ENCODE measurements at regions not wholly inside any gene's neighbourhood (a gene's known extent, or its start where the extent isn't known, plus 50 kb on each side); places are given as distances from the start of the nearest gene placed in this dataset.
"Not testable (repeated sequence)": the region's sequence is repeated elsewhere in the genome, so short reads cannot be mapped to it uniquely, and the experiment has no call there.

DNA sequence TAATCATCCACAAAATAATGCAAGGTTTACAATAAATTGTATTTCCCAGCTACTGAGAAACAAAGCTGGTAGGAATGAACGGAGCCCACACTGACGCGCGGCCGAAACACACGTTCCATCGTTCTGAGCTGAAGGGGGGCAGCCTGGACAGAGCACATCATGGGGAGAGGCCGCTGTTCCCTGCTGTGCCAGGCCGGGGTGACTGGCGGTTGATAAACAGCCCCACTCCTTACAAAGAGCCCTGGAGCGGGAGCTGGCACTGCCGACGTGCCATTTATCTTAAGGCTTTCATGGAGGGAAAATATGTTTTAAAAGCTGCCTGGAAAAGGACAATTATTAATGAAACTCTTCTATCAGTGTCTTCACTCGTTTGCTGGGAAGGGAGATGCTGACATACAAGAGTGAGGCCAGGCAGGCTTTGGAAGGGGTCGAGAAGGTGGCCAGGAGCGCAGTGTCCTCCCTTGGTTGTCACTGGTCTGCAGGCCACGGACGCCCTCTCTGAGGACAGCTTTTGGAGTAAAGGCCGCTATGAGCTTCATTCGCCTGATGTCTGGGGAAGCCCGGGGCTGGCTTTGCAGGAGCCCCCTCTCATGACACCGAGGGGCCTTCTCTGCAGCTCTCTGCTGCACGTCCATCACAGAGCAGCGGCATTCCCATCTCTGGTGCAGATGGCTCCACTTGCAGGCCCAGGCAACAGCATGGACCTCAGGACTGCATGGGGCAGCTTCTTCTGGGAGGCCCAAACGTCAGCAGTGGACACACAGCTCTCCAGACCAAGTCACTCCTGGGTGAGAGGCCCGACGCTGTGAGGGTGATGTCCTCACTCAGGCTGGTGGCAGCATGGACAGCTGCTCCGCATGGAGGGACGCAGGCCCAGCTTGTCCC lies 355.3 kb upstream of the SFSWAP start:
- DNase-seq (ENCODE audit: low read depth in 2 of 2), result no peak

- DNase-seq (ENCODE audit: low read depth in 2 of 2), result no peak
These were observed 354.3 kb upstream of the SFSWAP start for GRCh38 chr12:131356485-131357184.

DNA sequence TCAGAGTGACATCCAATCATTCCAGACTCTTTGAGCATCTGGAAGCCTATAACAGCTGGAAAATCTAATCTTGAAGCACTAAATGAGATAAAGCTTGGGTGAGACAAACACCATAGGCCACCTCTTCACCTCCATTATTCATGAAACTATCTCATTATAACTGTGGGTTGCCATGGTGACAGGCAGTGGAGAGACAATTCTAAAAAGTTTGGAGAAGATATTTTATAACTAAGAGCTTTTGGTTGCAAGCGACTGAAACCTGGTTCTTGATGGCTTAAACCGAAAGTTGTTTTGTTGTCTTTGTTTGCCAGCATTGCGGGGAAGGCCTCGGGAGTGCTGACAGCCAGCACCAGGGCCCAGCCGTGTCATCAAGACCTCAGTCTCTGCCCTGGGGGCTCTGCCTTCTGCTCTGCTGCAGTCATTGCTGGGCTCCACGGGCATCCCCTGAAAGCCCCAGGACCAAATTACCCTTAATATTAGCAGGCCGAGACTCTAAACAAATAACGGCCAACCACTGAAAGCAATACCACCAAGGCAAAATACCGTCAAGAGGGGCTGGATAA lies 353.6 kb upstream of the SFSWAP start:
- DNase-seq (ENCODE audit: low read depth in 2 of 2), result no peak

DNA sequence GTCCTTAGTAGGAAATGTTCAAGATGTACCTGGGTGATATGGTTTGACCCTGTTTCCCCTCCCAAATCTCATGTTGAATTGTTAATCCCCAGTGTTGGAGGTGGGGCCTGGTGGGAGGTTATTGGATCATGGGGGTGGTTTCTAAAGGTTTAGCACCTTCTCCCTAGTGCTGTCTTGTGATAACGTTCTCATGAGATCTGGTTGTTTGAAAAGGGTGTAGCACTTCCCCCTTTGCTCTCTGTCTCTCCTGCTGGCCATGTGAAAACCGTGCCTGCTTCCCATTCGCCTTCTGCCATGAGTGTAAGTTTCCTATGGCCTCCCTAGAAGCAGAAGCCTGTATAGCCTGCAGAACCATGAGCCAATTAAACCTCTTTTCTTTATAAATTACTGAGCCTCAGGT lies 353.0 kb upstream of the SFSWAP start:
- no peak for DNase-seq (ENCODE audit: low read depth in 2 of 2)

DNA sequence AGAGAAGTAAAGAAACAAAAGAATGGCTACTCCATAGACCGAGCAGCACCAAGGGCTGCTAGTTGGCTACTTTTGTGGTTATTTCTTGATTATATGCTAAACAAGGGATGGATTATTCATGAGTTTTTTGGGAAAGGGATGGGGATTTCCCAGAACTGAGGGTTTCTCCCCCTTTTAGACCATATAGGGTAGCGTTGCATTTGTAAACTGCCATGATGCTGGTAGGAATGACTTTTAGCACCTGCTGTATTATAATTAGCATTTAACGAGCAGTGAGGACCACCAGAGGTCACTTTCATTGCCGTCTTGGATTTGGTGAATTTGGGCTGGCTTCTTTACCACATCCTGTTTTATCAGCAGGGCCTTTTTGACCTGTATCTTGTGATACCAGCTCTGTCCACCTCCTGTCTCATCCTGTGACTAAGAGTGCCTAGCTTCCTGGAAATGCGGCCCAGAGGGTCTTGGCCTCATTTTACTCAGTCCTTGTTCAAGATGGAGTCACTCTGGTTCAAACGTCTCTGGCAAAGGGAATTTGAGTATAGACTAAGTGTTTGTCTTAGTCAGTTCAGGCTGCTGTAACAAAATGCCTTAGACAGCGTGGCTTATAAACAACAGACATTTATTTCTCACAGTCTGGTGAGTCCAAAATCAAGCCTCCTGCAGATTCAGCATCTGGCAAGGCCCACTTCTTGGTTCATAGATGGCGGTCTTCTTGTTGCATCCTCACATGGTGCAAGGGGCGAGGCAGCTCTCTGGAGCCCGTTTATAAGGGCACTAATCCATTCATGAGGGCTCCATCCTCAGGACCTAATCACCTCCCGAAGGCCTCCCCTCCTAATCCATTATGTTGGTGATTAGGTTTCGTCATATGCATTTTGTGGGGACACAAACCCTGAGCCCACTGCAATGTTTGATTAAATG lies 348.3 kb upstream of the SFSWAP start:
- no peak for DNase-seq (ENCODE audit: low read depth in 2 of 2)

DNA sequence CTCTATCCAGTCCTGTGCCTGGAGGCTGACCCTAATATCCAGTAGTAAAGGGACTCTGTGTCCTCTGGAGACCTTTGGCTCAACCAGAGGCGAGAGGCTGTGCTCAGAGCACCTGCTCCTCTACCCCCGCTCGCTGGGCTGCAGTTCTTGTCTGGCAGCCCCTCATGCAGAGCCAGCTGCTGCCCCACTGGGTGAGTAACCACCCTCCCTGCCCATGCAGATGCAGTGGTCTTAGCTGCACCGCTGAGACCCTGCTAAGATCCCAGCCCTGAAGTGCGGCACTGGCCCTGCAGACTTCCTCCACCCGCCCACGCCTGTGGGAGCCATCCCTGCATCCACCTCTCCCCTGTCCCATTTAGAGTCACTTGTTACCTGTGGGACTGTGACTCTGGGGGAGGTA lies 347.5 kb upstream of the SFSWAP start:
- no peak for DNase-seq (ENCODE audit: low read depth in 2 of 2)

GRCh38 chr12:131363841-131364495 lies 346.9 kb upstream of the SFSWAP start:
- no peak for DNase-seq (ENCODE audit: low read depth in 2 of 2)

GRCh38 chr12:131364903-131365820 lies 345.7 kb upstream of the SFSWAP start:
- DNase-seq (ENCODE audit: low read depth in 2 of 2), result no peak

DNA sequence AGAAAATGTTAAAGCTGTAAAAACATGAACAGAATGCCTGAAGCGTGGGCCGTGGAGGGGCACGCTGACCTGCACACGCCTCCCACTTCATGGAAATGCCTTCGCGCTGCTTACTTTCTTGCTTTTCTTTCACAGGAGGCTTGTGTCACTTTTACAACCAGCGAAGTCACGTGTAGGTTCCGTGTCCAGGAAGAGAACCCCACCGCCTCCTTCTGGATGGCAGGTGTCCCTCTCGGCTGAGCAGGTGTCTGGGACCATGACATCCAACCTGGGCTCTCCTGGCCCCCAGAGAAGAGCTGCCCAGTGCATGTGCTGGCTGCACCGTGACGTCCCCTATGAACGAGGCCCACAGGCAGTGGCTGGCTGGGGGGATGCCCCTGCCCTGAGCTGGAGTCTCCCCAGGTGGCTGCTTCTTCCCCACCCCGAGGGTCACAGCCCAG lies 345.0 kb upstream of the SFSWAP start:
- DNase-seq (ENCODE audit: low read depth in 2 of 2), result no peak

DNA sequence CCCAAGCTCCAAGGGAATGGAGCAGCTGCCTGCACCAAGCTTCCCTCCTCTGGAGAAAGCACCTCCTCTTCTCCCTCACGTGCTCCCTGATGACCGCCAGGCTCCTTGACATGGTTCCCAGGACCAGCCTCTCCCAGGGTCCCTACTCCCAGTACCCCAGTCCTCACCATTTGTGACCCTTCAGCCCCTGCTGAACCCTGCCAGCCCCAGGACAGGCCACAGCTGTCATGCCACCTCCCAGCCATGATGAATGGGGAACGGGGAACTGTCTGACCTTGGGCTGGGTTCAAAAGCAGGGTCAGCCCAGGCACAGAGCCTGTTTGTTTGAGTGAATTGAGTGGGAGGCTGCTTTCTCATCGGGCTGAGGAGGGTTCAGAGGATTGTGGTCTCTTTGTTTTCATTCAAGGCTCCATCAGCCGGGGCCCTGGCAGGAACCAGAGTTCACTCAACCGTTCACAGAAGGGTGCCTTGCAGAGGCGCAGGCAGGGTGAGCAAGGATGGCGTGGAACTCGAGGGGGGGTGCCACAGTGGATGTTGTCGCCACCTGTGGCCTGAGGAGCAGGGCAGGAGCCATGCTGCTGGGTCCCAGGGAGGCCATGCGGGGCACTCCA lies 344.5 kb upstream of the SFSWAP start:
- no peak for DNase-seq (ENCODE audit: low read depth in 2 of 2)

DNA sequence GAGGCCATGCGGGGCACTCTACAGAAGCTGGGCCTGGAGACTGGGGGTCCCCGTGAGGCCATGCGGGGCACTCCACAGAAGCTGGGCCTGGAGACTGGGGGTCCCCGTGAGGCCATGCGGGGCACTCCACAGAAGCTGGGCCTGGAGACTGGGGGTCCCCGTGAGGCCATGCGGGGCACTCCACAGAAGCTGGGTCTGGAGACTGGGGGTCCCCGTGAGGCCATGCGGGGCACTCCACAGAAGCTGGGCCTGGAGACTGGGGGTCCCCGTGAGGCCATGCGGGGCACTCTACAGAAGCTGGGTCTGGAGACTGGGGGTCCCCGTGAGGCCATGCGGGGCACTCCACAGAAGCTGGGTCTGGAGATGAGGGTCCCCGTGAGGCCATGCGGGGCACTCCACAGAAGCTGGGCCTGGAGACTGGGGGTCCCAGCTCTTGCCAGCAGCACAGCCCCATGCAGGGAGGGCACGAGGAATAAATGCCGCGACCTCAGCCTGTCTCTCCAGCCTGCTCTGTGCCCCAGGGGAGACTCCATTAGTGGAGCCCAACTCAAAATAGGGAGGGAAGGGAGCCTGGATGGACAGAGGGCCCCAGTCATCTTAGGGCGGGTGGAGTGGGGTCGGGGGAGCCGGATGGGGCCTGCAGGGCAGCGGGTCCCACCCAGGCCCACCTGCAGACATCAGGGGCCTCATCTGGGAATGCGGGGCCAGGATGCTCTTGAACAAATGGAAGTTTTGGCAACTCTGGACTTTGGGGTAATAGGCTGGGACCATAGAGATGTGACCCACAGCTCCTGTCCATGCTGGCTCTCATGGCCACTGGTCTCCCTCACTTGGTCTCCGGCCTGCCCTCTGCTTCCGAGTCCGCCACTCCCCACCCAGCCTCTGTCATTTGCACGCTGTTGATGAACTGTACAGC lies 343.6 kb upstream of the SFSWAP start:
- DNase-seq (ENCODE audit: low read depth in 2 of 2), result not testable (repeated sequence)

DNA sequence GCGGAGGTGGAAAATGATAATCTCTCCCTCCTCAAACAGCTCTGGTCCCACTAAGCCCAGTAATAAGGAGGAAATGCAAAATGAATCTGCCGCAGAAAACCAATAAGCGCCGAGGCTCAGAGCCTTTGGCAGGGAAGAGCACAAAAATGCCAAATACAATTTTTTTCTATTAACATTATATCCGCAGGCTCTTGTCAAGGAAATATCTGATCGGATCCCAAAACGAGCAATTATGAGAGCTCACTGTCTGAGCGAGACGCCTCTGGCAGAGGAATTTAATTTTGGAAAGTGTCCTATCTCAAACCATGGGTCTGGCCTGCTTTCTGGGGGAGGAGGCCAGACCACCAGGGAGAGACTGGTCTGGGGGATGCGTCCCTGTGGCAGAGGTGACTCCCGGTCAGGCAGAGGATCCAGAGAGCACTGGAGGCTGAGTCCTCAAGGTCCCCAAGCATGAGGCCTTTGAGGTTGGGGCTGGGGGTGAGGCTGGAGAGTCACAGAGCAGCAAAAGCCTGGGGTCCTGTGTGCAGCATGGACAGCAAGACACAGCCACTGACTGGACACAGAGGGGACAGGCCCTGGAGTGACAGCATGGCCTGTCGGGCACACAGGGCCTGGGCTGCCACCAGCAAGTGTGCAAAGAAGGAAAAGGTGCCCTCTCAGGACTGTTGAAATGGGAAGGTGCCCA lies 342.8 kb upstream of the SFSWAP start:
- DNase-seq (ENCODE audit: low read depth in 2 of 2), result no peak

DNA sequence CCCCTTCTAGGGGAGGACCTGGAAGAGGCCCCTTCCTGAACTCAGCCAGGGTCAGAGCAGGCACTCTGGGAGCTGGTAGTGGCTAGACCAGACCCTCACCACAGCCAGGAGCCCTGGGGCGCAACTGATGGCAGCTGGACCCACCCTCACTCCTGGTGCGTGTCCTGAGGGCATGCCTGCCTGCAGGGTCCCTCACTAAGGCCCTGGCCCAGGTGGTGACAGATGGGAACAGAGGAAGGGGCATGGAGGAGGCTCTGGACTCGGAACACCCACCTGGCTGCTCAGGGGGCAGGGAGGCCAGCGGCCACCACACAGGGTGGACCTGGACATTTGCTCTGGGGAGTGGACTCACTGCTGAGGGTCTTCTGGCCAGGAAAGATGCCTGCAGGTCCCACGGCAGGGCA lies 342.2 kb upstream of the SFSWAP start:
- no peak for DNase-seq (ENCODE audit: low read depth in 2 of 2)

GRCh38 chr12:131369094-131369845 lies 341.6 kb upstream of the SFSWAP start:
- DNase-seq (ENCODE audit: low read depth in 2 of 2), result no peak

DNA sequence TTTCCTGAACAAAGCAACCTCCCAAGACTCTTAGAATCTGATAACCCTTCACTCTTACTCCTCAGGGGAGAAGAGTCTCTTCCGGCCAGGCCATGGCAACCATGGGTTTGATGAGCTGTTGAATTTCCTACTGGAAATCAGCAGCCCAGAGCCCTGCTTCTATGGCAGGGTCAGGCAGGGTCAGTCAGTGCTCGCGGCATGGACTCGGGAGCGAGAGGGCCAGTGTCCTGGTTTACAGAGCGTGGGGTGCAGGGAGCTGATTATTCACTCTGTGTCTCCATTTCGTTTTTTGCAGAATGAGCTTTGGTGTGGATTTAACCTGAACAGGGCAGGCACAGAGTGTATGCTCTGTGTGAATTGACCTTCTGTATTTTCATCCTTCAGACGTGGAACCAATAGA lies 340.6 kb upstream of the SFSWAP start:
- no peak for DNase-seq (ENCODE audit: low read depth in 2 of 2)

- no peak for DNase-seq (ENCODE audit: low read depth in 2 of 2)
These were observed 340.0 kb upstream of the SFSWAP start for GRCh38 chr12:131370791-131371347.
